ENCODE measurements at regions not wholly inside any gene's neighbourhood (a gene's known extent, or its start where the extent isn't known, plus 50 kb on each side); places are given as distances from the start of the nearest gene placed in this dataset.
A peak's percentile ranks its signal among the peaks of the same experiment; 100 is the strongest.

GRCh38 chr6:28764014-28764723 lies 159.6 kb downstream of the TRIM27 start:
- FAIRE-seq (no peak), DNase-seq (ENCODE audit: insufficient read length, low spot score) (no peak)

DNA sequence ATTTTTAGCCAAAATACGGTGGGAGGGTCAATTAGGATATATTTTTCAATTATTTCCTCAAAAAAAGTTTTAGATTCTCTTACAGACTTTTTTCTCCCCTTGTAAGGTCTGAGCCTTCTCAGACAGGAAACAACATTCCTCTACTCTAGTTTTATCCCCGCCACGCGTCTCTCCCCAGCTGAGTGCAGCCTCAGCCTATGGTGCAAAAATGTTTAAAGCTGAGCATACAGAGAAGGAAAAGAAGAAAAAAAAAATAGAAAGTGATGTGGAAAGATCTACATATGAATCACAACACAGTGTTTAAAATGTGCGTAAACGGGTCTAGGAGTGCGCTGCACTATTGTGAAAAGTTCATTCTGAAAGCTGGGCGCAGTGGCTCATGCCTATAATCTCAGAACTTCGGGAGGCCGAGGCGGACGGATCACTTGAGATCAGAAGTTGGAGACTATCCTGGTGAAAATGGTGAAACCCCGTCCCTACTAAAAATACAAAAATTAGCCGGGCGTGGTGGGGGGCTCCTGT lies 159.0 kb downstream of the TRIM27 start:
- FAIRE-seq = no peak
- no peak for DNase-seq (ENCODE audit: insufficient read length, low spot score)

- DNase-seq (ENCODE audit: insufficient read length, low spot score) = no peak
- FAIRE-seq = no peak
Measured at GRCh38 chr6:28765978-28766351, 157.8 kb downstream of the TRIM27 start.

GRCh38 chr6:28766426-28766825 lies 157.4 kb downstream of the TRIM27 start:
- FAIRE-seq (no peak), DNase-seq (ENCODE audit: insufficient read length, low spot score) (no peak)

- FAIRE-seq (no peak), DNase-seq (ENCODE audit: insufficient read length, low spot score) (no peak)
Measured at GRCh38 chr6:28767133-28767532, 156.7 kb downstream of the TRIM27 start.

- DNase-seq (ENCODE audit: insufficient read length, low spot score) (no peak), FAIRE-seq (no peak)
Measured at GRCh38 chr6:28767691-28768090, 156.1 kb downstream of the TRIM27 start.

- DNase-seq (ENCODE audit: insufficient read length, low spot score) (no peak), FAIRE-seq (no peak)
Measured at GRCh38 chr6:28768187-28768913, 155.4 kb downstream of the TRIM27 start.

DNA sequence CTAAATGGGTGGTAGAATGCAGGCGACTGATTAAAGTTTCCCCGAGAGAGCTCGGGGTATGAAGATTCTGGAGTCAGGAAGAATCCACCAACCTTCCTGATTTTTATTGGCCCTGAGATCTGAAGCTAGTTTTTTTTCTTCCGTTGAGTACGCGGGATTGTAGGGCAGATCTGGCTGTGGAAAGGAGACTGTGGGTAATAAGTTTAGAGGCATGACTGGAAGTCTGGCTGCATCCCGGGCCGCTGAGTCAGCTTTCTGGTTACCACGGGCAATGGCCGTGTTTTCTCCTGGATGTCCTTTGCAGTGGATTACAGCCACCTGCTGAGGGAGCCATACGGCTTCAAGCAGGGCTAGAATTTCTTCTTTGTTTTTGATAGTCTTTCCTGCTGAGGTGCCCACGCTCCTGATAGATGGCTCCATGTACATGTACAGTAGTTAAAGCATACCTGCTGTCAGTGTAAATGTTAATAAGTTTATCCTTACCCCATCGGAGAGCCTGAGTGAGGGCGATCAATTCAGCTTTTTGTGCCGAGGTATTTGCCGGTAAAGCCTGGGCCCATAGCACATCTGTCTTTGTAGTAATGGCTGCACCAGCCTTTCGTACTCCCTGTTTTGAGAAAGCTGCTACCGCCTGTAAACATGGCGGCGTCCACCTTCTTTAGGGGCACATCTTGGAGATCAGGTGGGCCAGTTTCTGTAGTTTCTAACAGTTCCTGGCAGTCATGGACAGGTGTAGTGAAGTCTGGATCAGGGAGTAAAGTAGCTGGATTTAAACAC lies 154.0 kb downstream of the TRIM27 start:
- peak; percentile 57 for FAIRE-seq
- no peak for DNase-seq (ENCODE audit: insufficient read length, low spot score)

GRCh38 chr6:28770732-28771131 lies 153.1 kb downstream of the TRIM27 start:
- DNase-seq (ENCODE audit: insufficient read length, low spot score) = no peak
- FAIRE-seq = no peak

DNA sequence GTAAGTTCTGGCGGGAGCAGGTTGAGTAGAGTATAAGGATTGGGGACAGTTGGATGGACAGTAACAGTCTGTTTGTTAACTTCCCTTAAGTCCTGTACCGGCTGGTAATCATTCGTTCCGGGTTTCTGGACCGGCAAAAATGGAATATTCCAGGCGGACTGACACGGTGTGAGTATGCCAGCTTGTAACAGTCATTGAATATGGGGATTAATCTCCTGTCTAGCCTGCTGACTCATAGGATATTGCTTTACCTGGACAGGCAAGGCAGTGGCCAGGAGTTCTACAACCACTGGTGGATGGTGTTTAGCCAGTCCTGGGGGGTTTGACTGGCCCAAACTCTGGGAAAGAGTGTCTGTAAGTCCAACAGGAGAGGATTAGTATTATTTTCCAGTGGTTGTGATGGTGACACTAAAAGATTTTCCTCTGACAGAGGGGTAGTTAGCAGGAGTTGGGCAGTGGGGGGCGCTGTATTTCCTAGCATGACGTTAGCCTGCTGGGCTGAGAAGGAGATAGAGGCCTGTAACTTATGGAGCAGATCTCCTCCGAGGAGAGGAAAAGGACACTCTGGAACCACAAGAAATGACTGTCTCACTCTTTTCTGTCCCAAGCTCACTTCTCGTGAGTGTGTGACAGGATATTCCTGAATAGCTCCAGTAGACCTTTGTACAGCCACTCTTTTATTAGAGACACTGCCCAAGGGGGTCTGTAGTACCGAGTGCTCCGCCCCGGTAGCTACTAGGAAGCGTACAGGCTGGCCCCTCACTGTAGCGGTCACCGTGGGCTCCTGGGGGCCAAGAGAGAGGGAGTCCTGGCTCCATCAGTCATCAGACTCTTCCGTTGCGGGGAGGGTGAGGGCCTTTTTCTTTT lies 152.2 kb downstream of the TRIM27 start:
- DNase-seq (ENCODE audit: insufficient read length, low spot score) (no peak), FAIRE-seq (no peak)

GRCh38 chr6:28772480-28773381 lies 151.1 kb downstream of the TRIM27 start:
- FAIRE-seq = no peak
- DNase-seq (ENCODE audit: insufficient read length, low spot score) = no peak

- no peak for FAIRE-seq
Measured at GRCh38 chr6:28774292-28775051, 149.3 kb downstream of the TRIM27 start.

GRCh38 chr6:28775052-28775376 lies 148.8 kb downstream of the TRIM27 start:
- no peak for DNase-seq (ENCODE audit: insufficient read length, low spot score)
- no peak for FAIRE-seq

More at GRCh38 chr6:28774292-28775051, 149.3 kb downstream of the TRIM27 start:
- DNase-seq (ENCODE audit: insufficient read length, low spot score) = no peak

DNA sequence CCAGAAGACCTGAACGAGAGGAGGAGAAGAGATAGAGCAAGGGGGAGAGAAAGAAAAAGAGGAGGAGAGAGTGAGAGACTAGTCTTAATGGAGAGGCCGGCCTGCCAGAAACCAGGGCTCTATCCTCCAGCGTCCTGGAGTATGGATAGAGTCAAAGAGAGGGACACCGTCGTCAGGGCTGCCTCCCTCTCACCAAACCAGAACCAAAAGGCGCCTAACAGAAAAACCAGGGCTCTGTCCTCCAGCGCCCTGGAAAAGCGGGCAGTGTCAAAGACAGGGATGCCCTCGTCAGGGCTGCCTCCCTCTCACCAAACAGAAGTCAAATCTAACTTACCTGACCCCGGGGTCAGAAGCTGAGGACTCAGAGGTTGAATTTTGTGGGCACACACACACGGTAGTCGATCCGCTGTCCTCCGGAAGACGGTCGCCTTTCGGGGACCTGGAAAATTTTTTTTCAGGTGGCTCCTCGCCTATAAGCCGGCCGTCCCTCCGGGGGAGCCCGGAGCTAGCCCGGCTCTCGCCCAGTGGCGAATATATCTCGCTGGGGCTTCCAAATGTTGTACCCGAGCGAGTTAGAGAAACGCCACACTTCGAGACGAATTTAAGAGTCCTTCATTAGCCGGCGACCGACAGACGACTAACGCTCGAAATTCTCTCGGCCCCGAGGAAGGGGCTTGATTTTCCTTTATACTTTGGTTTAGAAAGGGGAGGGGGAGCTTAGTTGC lies 148.2 kb downstream of the TRIM27 start:
- no peak for DNase-seq (ENCODE audit: insufficient read length, low spot score)
- no peak for FAIRE-seq

DNA sequence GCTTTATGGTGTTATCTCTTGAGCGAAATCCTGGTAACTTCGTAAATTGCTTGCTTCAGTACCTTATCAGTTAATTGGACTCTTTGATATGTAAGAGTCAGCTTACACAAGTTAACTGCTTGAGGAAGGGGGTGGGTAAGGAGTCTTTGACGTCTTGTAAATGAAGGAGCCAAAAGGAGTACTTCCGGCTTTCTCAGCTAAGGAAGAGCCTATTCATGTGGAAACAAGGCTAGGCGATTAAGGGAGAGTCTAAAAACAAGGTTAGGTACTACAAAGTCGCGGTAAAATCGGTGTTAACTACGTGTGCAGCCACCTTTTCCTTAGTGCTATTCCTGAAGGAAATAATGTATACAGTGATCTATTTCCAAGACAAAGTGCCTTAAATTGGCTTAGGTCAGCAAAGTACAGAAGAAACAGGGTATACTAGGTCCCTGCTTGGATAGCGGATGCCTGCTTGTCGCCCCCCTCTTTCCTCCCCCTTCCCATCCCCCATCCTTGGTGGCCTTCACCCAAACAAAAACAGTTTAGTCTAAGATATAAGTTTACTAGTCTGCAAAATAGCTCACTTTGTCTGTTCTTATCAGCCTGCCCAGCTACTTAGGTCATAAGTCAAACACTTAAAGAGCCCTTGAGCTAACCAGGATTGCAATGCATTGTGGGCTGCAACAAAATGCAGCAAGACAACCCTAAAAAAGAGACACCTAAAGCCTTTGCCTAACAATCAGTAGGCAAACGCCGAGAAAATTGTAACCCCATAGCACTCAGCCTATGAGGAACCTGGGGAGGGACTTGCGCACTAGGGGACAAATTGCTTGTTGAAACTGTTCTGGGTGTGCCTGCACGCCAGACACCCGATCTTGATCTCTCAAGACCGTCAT lies 147.3 kb downstream of the TRIM27 start:
- DNase-seq (ENCODE audit: insufficient read length, low spot score) = no peak
- no peak for FAIRE-seq

- FAIRE-seq = no peak
- no peak for DNase-seq (ENCODE audit: insufficient read length, low spot score)
Measured at GRCh38 chr6:28777147-28777461, 146.7 kb downstream of the TRIM27 start.

DNA sequence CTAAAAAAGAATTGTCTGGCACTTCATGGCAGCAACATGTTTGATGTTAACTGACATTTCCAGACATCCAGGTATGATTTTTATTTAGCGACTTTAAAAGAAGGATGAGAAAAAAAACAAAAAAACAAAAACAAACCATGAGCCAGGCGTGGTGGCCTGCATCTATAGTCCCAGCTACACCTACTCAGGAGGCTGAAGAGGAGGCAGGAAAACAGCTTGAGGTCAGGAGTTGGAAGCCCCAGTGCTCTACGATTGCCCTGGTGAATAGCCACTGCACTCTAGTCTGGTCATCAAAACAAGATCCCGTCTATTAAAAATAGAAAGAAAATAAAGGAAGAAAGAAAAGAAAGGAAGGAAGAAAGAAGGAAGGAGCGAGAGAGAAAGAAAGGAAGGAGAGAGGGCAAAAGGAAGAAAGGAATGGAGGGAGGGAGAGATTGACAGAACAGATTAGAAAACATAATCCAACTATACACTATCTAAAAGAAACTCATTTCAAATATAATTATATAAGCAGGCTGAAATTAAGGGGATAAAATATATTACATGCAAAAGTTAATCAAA lies 141.6 kb downstream of the TRIM27 start:
- FAIRE-seq = no peak
- DNase-seq (ENCODE audit: insufficient read length, low spot score) = no peak

All from HTR-8/SVneo (cell line).